Breast epithelium (tissue), 3 donors: ENCODE measurements at regions not wholly inside any gene's neighbourhood (a gene's known extent, or its start where the extent isn't known, plus 50 kb on each side); places are given as distances from the start of the nearest gene placed in this dataset.
A peak's percentile ranks its signal among the peaks of the same experiment; 100 is the strongest.

ENCODE experiments used
- CTCF ChIP-seq, 3 donors: fragments of 450-650 bp; IDR thresholded peaks; one replicate each; pipeline ENCODE4 v1.5.1; 2016 to 2017; ENCODE audit warnings: antibody characterized with exemption in 3 of 3, mild to moderate bottlenecking in 3 of 3, moderate library complexity in 3 of 3
- POLR2A ChIP-seq: fragments of 450-650 bp; IDR thresholded peaks from one replicate; pipeline ENCODE4 v1.6.1; 2016; ENCODE audit warnings: antibody characterized with exemption, mild to moderate bottlenecking, moderate library complexity
- POLR2AphosphoS5 ChIP-seq, 3 donors: sonication (generic); formaldehyde crosslinking; IDR thresholded peaks; one replicate each; pipeline ENCODE4 v1.6.1; 2017; ENCODE audit warnings: antibody characterized with exemption in 3 of 3

- TF ChIP-seq POLR2AphosphoS5 (IDR thresholded peaks at IDR 0.05) (peak in 2 of 3 donors; percentile 58 to 69), POLR2A (no peak), CTCF (IDR thresholded peaks at IDR 0.05) (no peak)
These were observed 296.5 kb upstream of the PITRM1 start for GRCh38 chr10:3468919-3469638.
